ENCODE measurements at regions not wholly inside any gene's neighbourhood (a gene's known extent, or its start where the extent isn't known, plus 50 kb on each side); places are given as distances from the start of the nearest gene placed in this dataset.
"Not testable (repeated sequence)": the region's sequence is repeated elsewhere in the genome, so short reads cannot be mapped to it uniquely, and the experiment has no call there.

DNA sequence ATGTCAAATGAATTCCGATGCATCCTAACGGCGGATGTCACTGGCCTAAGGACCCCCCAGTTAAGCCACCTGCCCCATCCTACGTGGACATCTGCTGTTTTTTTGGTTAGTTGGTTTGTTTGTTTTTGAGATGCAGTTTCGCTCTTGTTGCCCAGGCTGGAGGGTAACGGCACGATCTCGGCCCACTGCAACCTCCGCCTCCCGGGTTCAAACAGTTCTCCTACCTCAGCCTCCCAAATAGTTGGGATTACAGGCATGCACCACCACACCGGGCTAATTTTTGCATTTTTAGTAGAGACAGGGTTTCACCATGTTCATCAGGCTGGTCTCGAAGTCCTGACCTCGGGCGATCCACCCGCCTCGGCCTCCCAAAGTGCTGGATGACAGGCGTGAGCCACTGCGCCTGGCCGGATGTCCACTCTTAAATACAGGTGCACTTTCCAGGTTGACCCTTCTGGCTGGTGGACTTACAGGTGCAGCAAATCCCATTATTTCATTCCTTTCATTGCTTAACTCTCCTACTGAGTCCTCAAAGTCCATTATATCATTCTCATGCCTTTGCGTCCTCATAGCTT, 206.2 kb downstream of the CRLF2 start:
- no peak for DNase-seq

DNA sequence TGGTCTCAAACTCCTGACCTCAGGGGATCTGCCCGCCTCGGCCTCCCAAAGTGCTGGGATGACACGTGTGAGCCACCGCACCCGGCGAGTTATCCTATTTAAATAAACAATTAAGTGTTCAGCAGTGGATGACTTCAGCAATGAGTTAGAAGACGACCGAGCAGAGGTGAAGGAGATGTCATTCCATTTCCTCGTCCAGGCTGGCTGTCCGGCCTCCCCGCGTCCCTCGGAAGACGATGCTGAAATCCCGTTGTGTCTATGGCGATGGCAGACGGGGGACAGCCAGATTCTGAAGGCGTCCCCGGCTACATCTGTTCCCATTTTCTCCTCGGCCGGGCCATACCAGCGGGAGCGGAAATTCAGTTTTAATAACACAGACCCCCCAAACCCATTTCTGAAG, 209.8 kb downstream of the CRLF2 start:
- no peak for DNase-seq

DNA sequence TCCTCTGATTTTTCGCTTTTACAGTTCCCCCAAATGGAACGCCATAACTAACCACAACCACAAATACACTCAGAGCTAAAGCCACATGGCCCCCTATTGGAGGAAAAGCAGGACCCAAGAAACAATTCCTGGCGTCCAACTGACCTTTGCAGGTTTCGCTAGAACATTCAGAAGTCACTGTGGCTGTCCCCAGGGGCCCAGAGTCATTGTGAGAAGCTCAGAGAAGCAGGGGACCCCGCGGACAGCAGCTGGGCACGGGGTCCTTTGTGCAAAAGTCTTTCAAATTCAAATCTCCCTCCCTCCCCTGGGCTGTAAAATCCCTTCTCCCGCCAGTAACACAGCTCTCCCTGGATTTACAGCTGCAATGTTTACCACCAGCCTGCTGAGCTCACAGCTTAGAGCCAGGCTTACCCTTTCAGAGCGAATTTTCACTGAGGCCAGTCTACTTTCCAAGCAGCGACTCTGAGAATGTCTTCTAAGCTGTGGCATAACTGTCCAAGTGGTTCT, 214.8 kb downstream of the CRLF2 start:
- no peak for DNase-seq

DNA sequence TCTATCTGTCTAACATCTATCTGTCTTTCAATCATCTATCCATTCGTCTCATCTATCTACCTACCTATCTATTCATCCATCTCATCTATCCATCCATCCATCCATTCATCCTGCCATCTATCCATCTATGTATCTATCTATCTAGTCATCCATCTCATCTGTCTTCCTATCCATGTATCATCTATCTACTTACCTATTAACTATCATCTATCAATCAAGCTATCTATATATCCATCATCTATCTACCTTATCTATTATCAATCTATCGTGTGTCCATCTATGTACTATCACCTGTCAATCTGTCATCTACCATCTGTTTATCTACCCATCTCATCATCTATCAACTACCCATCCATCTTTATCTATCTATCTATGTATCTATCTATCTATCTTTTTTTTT, 217.7 kb downstream of the CRLF2 start:
- no peak for DNase-seq

DNA sequence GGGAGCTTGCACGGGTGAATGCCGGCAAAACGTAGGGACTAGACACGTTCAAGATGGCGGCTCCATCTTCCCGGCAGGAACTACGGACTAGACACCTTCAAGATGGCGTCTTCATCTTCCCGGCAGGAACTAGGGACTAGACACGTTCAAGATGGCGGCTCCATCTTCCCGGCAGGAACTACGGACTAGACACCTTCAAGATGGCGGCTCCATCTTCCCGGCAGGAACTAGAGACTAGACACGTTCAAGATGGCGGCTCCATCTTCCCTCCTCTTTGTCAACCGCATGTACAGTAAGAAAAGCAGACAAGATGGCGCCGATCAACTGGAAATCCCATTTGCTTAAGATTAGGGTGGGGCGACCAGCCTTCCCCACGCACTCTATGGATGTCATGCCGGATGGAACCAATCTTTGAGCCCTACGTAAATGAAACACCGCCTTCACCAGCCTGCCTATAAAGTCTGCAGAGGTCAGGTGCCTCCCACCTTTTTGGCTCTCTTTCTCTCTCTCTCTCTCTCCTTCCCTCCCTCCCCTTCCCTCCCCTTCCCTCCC, 222.4 kb downstream of the CRLF2 start:
- DNase-seq = peak; percentile 4

DNA sequence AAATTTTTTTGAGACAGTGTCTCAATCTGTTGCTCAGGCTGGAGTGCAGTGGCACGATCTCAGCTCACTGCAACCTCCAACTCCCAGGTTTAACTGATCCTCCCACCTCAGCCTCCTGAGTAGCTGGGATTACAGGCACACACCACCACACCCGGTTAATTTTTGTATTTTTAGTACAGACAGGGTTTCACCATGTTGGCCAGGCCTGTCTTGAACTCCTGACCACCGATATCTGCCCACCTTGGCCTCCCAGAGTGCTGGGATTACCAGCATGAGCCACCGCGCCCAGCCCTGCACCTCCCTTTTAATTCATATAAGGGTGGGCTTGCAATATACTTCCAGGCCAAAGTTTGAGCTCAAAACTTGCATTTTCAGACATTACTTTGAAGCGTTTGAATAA, 223.9 kb downstream of the CRLF2 start:
- not testable (repeated sequence) for DNase-seq

DNA sequence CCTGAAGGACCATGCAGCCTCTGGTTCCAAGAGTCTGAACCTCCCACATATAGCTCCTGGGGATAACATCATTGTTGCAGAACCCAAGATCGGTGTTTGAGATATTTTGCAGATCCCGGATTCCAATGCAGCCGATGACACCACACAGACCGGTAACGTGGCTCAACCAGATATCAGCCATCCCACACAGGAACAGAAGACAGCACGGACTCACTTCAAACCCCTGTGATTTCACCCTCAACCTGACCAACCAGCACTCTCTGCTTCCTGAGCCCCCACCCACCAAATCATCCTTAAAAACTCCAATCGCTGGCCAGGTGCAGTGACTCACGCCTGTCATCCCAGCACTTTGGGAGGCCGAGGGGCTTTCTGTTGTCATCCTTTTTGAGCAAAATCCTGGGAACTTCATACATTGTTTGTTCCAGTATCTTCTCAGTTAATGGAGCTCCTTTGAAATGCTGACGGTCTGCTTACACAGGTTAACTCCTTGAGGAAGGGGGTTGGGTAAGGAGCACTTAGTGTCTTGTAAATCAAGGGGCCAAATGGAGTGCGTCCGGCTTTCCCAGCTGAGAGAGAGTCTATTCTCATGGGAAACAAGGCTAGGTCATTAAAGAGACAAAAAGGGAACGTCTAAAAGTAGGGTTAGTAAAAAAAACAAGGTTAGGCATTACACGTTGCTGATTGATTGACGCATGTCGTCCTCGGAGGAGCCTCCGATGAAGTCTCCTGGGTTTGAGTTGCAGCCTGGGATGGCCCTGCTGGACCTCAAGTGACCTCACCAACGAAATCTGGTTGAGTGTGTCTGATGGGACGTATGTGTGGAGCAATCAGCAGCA, 230.4 kb downstream of the CRLF2 start:
- no peak for DNase-seq

DNA sequence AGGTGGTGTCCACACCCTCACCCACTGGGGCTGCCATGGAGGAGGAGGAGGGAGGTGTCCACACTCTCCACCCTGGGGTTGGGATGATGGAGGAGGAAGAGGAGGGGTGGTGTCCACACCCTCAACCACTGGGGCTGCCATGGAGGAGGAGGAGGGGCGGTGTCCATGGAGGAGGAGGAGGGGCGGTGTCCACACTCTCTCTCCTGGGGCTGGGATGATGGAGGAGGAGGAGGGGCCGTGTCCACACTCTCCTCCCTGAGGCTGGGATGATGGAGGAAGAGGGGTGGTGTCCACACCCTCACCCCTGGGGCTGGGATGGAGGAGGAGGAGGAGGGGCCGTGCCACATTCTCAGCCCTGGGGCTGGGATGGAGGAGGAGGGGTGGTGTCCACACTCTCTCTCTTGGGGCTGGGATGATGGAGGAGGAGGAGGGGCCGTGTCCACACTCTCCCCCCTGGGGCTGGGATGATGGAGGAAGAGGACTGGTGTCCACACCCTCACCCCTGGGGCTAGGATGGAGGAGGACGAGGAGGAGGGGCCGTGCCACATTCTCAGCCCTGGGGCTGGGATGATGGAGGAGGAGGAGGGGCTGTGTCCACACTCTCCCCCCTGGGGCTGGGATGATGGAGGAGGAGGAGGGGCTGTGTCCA, 231.7 kb downstream of the CRLF2 start:
- no peak for DNase-seq

DNA sequence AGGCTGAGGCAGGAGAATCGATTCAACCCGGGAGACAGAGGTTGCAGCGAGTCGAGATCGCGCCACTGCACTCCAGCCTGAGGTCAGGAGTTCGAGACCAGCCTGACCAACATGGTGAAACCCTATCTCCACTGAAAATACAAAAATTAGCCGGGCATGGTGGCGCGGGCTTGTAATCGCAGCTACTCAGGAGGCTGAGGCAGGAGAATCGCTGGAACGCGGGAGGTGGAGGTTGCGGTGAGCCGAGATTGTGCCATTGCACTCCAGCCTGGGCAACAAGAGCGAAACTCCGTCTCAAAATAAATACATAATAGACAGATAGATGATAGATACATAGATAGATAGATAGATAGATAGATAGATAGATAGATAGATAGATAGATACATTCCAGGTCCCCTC, 233.3 kb downstream of the CRLF2 start:
- not testable (repeated sequence) for DNase-seq

DNA sequence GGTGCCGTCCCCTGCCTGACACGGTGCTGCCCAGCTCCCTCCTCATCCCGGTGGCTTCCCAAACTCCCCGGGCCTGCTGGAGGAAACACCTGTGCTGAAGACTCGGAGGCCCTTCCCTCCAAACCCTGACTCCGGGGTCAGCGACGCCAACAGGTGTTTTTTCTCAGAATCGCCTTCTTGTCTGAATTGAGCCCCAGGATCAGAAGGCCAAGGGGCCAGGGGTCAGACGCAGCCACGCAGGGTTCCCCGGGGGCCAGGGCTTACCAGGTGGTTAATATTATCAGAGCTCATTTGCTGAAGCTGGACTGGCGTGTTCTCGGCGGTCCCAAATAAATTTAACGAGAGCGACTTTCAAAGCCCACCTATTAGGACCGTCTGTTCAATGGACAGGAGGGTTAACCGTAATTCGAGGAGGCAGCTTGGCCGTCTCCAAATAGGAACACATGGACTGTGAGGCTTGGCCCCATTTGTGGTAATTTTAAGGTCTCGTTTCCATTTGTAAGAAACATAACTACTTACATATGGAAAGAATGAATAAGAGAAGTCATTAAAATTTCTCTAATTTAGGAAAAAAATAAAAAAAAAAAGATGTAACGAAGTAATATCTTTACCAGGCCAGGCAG, 239.3 kb downstream of the CRLF2 start:
- no peak for DNase-seq

DNA sequence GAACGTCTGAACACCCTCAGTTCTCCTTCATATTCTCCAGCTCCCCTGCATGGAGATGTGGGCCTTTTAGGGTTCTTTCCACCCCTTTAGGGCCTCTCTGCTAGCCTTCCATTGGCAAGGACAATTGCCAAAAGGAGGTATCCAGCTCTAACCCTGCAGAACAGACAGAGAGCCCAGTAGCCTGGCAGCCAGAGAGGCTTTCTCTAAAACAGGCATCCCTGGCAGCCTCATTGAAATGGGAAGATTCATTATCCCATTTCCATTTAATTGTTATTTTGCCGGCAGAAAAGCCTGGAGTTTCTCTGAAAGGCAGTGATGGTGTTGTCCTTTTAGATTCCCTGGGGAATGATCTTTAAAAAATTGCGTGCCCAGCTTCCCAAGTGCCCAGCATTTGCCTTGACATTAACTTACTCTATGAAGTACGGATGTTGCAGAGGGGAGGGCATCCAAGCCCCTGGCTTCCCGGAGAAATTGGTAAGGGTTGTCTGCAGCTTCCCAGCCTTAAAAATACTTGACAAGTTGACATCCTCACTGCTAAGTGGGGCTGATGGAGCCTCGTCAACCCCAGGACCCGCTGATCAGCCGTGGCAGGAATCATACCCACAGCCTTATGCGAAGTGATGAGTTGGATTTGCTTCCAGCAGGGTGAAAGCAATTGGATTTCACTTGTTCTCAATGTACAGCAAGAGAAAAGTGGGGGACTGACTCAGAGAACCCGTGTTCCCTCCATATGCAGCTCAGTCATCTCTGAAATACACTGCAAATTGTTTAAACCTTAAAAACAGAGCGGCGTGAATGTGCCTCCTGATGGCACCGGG, 244.1 kb downstream of the CRLF2 start:
- no peak for DNase-seq

DNA sequence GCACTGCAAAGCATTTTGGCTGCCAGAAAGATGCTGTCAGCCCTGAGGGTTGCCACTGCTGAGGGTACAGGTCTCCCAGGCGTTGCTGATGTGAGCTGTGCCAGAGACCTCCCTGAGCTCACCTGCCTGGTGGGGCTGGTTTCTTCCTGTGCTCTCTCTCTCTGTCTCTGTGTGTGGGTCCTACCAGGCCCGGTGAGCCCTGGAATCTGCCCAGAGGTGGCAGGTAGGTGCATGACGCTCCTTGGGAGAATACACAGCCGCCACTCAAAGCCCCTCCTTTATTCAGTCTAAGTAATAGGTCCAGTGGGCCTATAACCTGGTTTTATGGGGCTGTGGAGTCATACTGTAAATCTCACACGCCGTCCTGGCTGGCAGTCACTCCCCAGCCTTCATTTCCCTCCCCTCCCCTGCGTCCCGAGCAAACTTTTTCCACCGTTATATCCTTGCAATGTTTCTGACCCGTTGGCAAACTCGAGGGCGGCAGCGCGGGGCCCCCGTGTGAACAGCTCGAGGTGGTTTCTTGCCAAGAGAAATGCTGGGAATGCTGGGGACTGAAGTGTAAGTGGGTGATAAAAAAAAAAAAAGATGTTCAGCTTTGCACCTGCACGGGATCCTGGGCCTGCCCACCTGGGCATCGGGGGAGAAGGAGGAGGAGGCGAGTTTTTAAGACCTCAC, 245.9 kb downstream of the CRLF2 start:
- no peak for DNase-seq

DNA sequence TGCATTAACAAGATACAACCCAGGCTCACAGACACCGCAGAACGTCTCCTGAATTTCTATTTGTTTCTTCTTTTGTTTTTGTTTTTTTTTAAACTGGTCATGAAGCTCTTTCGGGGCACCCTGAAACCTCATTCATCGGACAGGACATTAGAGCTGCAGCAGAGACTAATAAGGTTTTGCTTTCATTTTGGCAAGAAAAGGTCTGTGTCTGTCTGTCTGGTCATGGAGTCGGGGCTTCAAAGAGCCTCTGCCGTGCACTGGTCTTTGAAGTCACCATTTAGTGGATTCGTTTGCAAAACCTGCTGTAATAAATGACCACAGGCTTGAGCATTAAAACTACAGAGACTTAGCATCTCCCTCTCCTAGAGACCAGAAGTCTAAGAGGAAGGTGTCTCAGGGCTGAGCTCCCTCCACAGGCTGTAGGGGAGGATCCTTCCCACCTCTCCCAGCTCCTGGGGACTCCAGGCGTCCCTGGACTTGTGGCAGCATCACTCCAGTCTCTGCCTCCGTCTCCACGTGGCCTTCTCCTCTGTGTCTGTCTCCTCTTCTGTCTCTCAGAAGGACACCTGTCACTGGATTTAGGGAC, 247.5 kb downstream of the CRLF2 start:
- DNase-seq = no peak

DNA sequence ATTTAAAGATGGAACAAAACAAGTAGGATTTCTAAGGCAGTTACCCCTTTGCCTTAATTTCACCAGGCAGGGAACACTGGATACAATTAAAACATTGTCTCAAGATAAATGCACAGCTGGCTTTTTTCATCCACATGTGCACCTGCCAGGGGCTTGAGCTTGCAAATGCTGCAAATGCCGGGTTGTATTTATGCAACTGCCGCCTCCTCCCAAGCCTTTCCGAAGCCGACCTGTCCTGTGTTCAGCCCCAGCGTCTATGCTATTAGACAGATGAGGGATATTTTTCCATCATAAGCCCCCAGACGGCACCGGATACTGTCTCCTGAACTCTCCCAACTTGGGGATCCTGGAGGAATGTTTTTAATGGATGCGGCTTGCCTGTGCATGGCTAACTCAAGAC, 251.6 kb downstream of the CRLF2 start:
- no peak for DNase-seq

DNA sequence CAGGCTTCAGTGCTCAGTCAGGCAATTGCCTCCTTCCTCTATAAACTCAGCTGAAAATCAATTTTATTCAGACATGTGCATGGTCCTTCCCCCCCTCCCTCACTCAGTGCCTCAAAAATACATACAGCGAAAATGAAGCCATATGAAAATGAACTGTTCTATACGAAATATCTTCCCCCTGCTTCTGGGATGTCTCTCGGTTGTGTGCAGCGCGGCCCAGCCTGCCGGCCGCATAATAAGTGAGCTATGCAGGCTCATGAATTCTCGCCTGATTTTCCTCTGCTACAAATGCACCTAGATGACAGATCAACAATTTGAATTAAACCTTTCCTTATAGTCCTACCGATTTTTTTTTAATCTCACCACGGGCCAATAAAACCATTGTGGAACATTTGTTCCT, 252.9 kb downstream of the CRLF2 start:
- DNase-seq = no peak

DNA sequence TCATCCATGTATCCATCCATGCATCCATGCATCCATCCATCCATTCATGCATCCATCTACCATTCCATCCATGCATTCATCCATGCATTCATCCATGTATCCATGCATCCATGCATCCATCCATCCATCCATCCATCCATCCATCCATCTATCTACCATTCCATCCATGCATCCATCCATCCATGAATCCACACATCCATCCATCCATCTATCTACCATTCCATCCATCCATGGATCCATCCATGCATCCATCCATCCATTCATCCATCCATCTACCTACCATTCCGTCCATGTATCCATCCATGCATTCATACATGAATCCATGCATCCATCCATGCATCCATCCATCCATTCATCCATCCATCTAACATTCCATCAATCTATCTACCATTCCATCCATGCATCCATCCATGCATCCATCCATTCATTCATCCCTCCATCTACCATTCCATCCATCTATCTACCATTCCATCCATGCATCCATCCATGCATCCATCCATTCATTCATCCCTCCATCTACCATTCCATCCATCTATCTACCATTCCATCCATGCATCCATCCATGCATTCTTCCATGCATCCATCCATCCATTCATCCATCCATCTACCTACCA, 257.2 kb downstream of the CRLF2 start:
- DNase-seq = not testable (repeated sequence)

DNA sequence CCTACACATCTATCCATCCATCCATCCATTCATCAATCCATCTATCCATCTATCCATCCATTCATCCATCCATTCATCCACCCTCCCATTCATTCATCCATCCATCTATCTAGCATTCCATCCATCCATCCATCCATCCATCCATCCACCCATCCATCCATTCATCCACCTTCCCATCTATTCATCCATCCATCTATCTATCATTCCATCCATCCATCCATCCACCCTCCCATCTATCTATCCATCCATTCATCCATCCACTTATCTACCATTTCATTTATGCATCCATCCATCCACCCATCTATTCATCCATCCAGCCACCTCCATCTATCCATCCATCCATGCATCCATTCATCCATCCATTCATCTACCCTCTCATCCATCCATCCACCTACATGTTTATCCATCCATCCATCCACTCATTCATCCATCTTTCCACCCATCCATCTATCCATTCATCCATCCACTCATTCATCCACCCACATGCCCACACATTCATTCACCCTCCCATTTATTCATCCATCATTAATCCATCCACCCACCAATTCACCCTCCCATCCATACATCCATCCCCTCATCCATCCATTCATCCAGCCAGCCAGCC, 258.5 kb downstream of the CRLF2 start:
- DNase-seq = no peak

DNA sequence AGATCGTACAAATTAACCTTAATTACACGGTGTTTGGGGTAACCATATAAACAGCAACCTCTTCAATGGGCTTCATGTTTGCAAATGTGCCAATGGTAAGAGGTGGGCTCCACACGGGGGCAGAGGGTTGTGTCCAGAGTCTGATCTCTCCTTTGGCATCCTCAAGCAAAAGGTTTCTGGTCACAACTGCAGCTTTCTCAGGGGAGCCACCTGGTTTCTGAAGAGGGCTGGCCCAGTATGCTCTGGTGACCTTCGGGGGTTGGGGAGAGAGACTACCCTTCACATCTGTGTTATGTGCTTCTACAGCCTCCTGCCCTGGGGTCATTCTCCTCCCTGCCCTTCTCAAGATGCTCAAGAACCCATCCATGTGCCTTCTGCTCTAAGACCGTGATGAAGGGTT, 259.6 kb downstream of the CRLF2 start:
- DNase-seq = no peak

DNA sequence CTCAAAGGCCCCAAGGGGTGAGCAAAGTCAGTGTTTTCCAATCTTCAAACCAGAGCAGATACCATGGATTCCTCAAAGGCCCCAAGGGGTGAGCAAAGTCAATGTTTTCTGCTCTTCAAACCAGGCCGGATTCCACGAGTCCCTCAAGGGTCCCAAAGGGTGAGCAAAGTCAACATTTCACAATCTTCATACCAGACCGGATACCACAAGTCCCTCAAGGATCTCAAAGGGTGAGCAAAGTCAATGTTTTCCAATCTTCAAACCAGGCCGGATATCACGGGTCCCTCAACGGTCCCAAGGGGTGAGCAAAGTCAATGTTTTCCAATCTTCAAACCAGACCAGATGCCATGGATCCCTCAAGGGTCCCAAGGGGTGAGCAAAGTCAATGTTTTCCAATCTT, 265.2 kb downstream of the CRLF2 start:
- not testable (repeated sequence) for DNase-seq

DNA sequence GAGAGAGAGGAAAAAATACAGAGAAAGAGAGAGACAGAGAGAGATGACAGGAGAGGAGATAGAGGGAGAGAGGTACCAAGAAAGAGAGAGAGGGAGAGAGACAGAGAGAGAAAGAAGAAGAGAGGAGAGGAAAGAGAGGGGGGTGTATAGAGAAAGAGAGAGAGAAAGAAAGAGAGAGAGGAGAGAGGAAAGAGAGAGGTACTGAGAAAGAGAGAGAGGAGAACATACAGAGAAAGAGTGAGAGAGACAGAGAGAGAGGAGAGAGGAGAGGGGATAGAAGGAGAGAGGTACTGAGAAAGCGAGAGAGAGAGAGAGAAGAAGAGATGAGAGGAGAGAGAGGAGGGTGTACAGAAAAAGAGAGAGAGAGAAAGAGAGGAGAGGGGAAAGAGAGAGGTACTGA, 269.4 kb downstream of the CRLF2 start:
- DNase-seq = no peak

Measured in activated CD4-positive, alpha-beta T cell treated with anti-CD3 and anti-CD28 coated beads, Interleukin-2, amount 50 U/mL, for 48 hours (primary cell).